ENCODE measurements at regions not wholly inside any gene's neighbourhood (a gene's known extent, or its start where the extent isn't known, plus 50 kb on each side); places are given as distances from the start of the nearest gene placed in this dataset.

DNA sequence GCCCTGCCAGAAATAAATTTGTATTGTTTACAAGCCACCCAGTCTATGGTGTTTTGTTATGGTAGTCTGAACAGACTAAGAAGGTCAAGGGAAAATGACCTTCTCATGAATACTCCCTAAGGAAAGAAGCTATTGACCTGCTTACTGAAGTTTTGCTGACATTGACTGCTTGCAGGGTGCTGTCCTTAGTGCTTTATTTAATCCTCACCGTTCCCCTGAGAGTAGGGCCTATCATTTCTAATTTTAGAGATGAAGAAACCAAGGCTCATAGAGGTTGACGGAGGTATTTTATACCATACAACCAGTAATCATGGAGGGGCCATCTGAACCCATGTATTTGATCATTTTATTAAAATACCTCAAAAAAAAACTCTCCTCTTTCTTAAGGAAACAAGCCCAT is 66.7 kb upstream of the INCENP start:
- H3K79me2 ChIP-seq (ENCODE audit: control insufficient read depth, insufficient read depth, low read length): no peaks in the 10 kb centered on the region
- no peak overlapping the region for H3K4me2 ChIP-seq (ENCODE audit: extremely low read depth, insufficient read depth, low read length)
- no peak overlapping the region for H3K4me3 ChIP-seq (replicated peaks in 1 of 4; ENCODE audit: control extremely low read depth in 1 of 4, insufficient read depth in 1 of 4, low read depth in 3 of 4, low read length in 4 of 4)
- no peaks in the 10 kb centered on the region for H4K20me1 ChIP-seq (ENCODE audit: control insufficient read depth, extremely low read depth, insufficient read depth, low read length)
- no peak for DNase-seq (ENCODE audit: low read depth in 2 of 2)
- TF ChIP-seq, protein P1, sequence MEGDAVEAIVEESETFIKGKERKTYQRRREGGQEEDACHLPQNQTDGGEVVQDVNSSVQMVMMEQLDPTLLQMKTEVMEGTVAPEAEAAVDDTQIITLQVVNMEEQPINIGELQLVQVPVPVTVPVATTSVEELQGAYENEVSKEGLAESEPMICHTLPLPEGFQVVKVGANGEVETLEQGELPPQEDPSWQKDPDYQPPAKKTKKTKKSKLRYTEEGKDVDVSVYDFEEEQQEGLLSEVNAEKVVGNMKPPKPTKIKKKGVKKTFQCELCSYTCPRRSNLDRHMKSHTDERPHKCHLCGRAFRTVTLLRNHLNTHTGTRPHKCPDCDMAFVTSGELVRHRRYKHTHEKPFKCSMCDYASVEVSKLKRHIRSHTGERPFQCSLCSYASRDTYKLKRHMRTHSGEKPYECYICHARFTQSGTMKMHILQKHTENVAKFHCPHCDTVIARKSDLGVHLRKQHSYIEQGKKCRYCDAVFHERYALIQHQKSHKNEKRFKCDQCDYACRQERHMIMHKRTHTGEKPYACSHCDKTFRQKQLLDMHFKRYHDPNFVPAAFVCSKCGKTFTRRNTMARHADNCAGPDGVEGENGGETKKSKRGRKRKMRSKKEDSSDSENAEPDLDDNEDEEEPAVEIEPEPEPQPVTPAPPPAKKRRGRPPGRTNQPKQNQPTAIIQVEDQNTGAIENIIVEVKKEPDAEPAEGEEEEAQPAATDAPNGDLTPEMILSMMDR (conservative IDR thresholded peaks at IDR 0.05 in 1 of 2, IDR thresholded peaks at IDR 0.05 in 1 of 2; ENCODE audit: low read depth in 1 of 2, low read length in 2 of 2): no peak
- peaks cover 4% of the 10 kb centered on the region for H3K27me3 ChIP-seq (ENCODE audit: control insufficient read depth, insufficient read depth, low read length)
- no peaks in the 10 kb centered on the region for H3K9me3 ChIP-seq (ENCODE audit: control insufficient read depth, insufficient read depth, low read depth, low read length)
- no peak overlapping the region for H3K9ac ChIP-seq (ENCODE audit: insufficient read depth, low read length)
- H3K36me3 ChIP-seq (ENCODE audit: control insufficient read depth, insufficient read depth, low read length): no peaks in the 10 kb centered on the region
- no peaks in the 10 kb centered on the region for H3K4me1 ChIP-seq (ENCODE audit: control insufficient read depth, extremely low read depth, insufficient read depth, low read length)
- H2AFZ ChIP-seq (ENCODE audit: low read length): no peak overlapping the region
- no peak overlapping the region for H3K27ac ChIP-seq (ENCODE audit: insufficient read depth, low read length)

DNA sequence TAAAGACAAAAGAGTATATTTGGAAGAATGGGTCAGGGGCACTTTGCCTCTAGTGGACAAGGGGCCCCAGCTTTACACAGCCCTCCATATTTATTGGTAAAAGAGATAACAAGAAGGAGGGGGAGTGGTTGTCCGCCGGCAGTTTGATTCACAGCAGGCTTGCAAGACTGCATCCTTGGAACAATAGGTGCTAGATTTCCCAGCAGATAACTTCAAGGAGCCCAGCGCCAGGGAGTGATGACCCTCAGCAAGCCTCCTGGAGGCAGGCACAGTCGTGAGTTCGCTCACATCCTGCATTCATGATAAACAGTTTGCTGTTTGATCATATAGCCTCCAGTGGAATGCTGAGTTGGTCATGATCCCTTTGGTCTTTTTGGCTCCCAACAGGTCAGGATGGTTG is 67.8 kb upstream of the INCENP start:
- Histone ChIP-seq H3K4me2 (ENCODE audit: extremely low read depth, insufficient read depth, low read length) (no peak overlapping the region), H3K27ac (ENCODE audit: insufficient read depth, low read length) (no peak overlapping the region), H3K4me3 (replicated peaks in 1 of 4; ENCODE audit: control extremely low read depth in 1 of 4, insufficient read depth in 1 of 4, low read depth in 3 of 4, low read length in 4 of 4) (no peak overlapping the region), H4K20me1 (ENCODE audit: control insufficient read depth, extremely low read depth, insufficient read depth, low read length) (no peaks in the 10 kb centered on the region), H3K36me3 (ENCODE audit: control insufficient read depth, insufficient read depth, low read length) (no peaks in the 10 kb centered on the region), H2AFZ (ENCODE audit: low read length) (no peak overlapping the region), H3K4me1 (ENCODE audit: control insufficient read depth, extremely low read depth, insufficient read depth, low read length) (no peaks in the 10 kb centered on the region), H3K9ac (ENCODE audit: insufficient read depth, low read length) (no peak overlapping the region), H3K27me3 (ENCODE audit: control insufficient read depth, insufficient read depth, low read length) (peaks cover 4% of the 10 kb centered on the region), H3K79me2 (ENCODE audit: control insufficient read depth, insufficient read depth, low read length) (no peaks in the 10 kb centered on the region), H3K9me3 (ENCODE audit: control insufficient read depth, insufficient read depth, low read depth, low read length) (no peaks in the 10 kb centered on the region)
- DNase-seq (ENCODE audit: low read depth in 2 of 2): no peak
- no peak for TF ChIP-seq EZH2 (IDR thresholded peaks at IDR 0.05; ENCODE audit: low read length, missing control alignments)
- TF ChIP-seq, protein P1 (conservative IDR thresholded peaks at IDR 0.05 in 1 of 2, IDR thresholded peaks at IDR 0.05 in 1 of 2; ENCODE audit: low read depth in 1 of 2, low read length in 2 of 2): no peak

DNA sequence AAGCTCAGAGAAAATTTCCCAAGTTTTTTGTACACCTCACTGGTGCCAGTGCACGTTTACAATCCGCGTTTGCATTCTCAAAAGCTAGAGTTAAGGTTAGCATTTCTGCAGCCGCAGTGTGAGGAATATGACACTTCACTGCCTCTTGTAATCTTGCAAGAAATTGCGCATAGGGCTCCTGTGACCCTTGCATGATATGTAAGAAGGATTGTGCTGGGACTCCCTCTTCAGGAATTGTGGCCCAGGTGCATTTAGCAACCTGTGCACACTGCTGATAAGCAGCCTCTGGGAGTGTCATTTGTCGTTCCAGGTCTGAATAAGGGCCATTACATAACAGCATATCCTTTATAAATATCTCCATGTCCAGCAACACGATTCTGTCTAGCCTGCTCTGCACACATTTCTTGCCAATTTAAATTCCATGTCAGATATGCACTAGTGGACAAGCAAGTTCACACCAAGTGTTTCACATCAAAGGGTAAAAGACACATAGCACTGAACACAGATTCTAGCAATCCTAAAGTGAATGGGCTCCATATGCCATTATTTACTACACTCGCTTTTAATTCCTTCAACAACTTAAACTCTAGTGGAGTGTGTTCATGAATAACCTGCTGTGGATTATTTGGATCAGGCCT is 69.2 kb upstream of the INCENP start:
- Histone ChIP-seq H3K9ac (ENCODE audit: insufficient read depth, low read length) (no peak overlapping the region), H3K4me3 (replicated peaks in 1 of 4; ENCODE audit: control extremely low read depth in 1 of 4, insufficient read depth in 1 of 4, low read depth in 3 of 4, low read length in 4 of 4) (no peak overlapping the region), H2AFZ (ENCODE audit: low read length) (no peak overlapping the region), H3K4me2 (ENCODE audit: extremely low read depth, insufficient read depth, low read length) (no peak overlapping the region), H3K36me3 (ENCODE audit: control insufficient read depth, insufficient read depth, low read length) (no peaks in the 10 kb centered on the region), H3K79me2 (ENCODE audit: control insufficient read depth, insufficient read depth, low read length) (no peaks in the 10 kb centered on the region), H3K27ac (ENCODE audit: insufficient read depth, low read length) (no peak overlapping the region), H3K9me3 (ENCODE audit: control insufficient read depth, insufficient read depth, low read depth, low read length) (no peaks in the 10 kb centered on the region), H3K4me1 (ENCODE audit: control insufficient read depth, extremely low read depth, insufficient read depth, low read length) (no peaks in the 10 kb centered on the region), H3K27me3 (ENCODE audit: control insufficient read depth, insufficient read depth, low read length) (peaks cover 4% of the 10 kb centered on the region), H4K20me1 (ENCODE audit: control insufficient read depth, extremely low read depth, insufficient read depth, low read length) (no peaks in the 10 kb centered on the region)
- peak in 1 of 2 donors; percentile 79 for DNase-seq (ENCODE audit: low read depth in 2 of 2)
- no peak for TF ChIP-seq EZH2 (IDR thresholded peaks at IDR 0.05; ENCODE audit: low read length, missing control alignments)
- TF ChIP-seq, protein P1 (conservative IDR thresholded peaks at IDR 0.05 in 1 of 2, IDR thresholded peaks at IDR 0.05 in 1 of 2; ENCODE audit: low read depth in 1 of 2, low read length in 2 of 2): peak; percentile 25 to 52

All from fibroblast of lung (primary cell).